SK-N-MC (cell line): ENCODE measurements at regions not wholly inside any gene's neighbourhood (a gene's known extent, or its start where the extent isn't known, plus 50 kb on each side); places are given as distances from the start of the nearest gene placed in this dataset.

Experiments
- EZH2 ChIP-seq: fragments of 200-600 bp; sonication (generic); IDR thresholded peaks from one replicate; pipeline ENCODE4 v1.6.1; 2017; ENCODE audit warnings: antibody characterized with exemption
- FOXP2 ChIP-seq: optimal IDR thresholded peaks from 2 replicates; pipeline ENCODE3; 2011; ENCODE audit warnings: mild to moderate bottlenecking, moderate library complexity; ENCODE audit not compliant: insufficient read depth; ENCODE audit errors: extremely low read length, control extremely low read depth
- POLR2AphosphoS5 ChIP-seq: IDR thresholded peaks from 2 replicates; pipeline ENCODE4 v1.6.1; 2012; ENCODE audit warnings: mild to moderate bottlenecking, low read depth, low read length, borderline replicate concordance

- TF ChIP-seq EZH2 (no peak), POLR2AphosphoS5 (no peak), FOXP2 (no peak)
These were observed 70.0 kb upstream of the HMGA2 start for GRCh38 chr12:65754290-65754689.
